ENCODE measurements at regions not wholly inside any gene's neighbourhood (a gene's known extent, or its start where the extent isn't known, plus 50 kb on each side); places are given as distances from the start of the nearest gene placed in this dataset.

DNA sequence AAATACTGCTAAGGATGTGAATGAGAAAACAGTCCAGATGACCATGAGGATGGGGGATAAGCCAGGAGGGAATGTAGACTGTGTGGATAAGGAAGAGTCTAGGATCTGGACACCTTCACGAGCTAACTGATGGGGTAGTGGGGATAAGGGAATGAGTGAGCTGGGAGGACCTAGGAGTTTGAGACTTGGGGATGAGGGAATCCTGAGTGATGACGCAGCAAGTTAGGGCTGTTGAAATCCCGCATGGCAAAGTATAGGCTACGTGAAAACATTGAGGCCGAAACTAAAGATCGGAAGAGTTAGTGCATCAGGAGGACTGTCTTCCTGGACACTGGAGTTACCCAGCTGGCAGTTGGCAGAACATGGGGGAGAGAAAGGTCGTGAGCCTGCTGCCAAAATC lies 129.2 kb upstream of the EEA1 start:
- no peak for TF ChIP-seq CTCF (conservative IDR thresholded peaks at IDR 0.05 in 1 of 2, IDR thresholded peaks at IDR 0.05 in 1 of 2; ENCODE audit: low read depth in 1 of 2, low read length in 2 of 2)
- no peak for TF ChIP-seq EZH2 (IDR thresholded peaks at IDR 0.05; ENCODE audit: low read length, missing control alignments)
